Activated CD4-positive, alpha-beta T cell treated with anti-CD3 and anti-CD28 coated beads for 36 hours (primary cell): ENCODE measurements at regions not wholly inside any gene's neighbourhood (a gene's known extent, or its start where the extent isn't known, plus 50 kb on each side); places are given as distances from the start of the nearest gene placed in this dataset.

Experiments used
- ATAC-seq: fragments of 200-7000 bp; cut with Tn5 transposase; one replicate; pipeline ENCODE4 v1.10.0; 2021; ENCODE audit warnings: mild to moderate bottlenecking, moderate library complexity
- CTCF ChIA-PET: fragments of 350-600 bp; sonication (Branson Sonifier 250); formaldehyde crosslinking; loops from one replicate; lab custom pipeline; 2021; ENCODE audit warnings: antibody characterized with exemption; lab: Charles Lee
- POLR2A ChIA-PET: fragments of 350-600 bp; sonication (Branson Sonifier 250); formaldehyde crosslinking; loops from one replicate; lab custom pipeline; 2021; ENCODE audit warnings: antibody characterized with exemption, inconsistent platforms; lab: Charles Lee
- DNase-seq: peaks from one replicate; pipeline ENCODE4 v3.0.0-alpha.2; 2020
- H3K27ac Mint-ChIP-seq: one replicate; pipeline ENCODE4 v1.8.0; 2021; ENCODE audit warnings: mixed read lengths
- H3K27me3 Mint-ChIP-seq: one replicate; pipeline ENCODE4 v1.8.0; 2021; ENCODE audit warnings: mixed read lengths
- H3K36me3 Mint-ChIP-seq: one replicate; pipeline ENCODE4 v1.8.0; 2021; ENCODE audit warnings: low read depth, mixed read lengths
- H3K4me1 Mint-ChIP-seq: one replicate; pipeline ENCODE4 v1.8.0; 2021; ENCODE audit warnings: mixed read lengths
- H3K4me3 Mint-ChIP-seq: one replicate; pipeline ENCODE4 v1.8.0; 2021; ENCODE audit warnings: mild to moderate bottlenecking, moderate library complexity, mixed read lengths
- H3K9me3 Mint-ChIP-seq: one replicate; pipeline ENCODE4 v1.8.0; 2021; ENCODE audit warnings: low read depth, mixed read lengths
- intact Hi-C, 2 experiments: fragments of 100-400 bp; cut with DNase I in 1 of 2; cut with micrococcal nuclease in 1 of 2; formaldehyde crosslinking; loops; one replicate each; pipeline versions ENCODE4 v1.14.2 to v1.15.1; 2022 to 2024; cut with DNase I, micrococcal nuclease

DNA sequence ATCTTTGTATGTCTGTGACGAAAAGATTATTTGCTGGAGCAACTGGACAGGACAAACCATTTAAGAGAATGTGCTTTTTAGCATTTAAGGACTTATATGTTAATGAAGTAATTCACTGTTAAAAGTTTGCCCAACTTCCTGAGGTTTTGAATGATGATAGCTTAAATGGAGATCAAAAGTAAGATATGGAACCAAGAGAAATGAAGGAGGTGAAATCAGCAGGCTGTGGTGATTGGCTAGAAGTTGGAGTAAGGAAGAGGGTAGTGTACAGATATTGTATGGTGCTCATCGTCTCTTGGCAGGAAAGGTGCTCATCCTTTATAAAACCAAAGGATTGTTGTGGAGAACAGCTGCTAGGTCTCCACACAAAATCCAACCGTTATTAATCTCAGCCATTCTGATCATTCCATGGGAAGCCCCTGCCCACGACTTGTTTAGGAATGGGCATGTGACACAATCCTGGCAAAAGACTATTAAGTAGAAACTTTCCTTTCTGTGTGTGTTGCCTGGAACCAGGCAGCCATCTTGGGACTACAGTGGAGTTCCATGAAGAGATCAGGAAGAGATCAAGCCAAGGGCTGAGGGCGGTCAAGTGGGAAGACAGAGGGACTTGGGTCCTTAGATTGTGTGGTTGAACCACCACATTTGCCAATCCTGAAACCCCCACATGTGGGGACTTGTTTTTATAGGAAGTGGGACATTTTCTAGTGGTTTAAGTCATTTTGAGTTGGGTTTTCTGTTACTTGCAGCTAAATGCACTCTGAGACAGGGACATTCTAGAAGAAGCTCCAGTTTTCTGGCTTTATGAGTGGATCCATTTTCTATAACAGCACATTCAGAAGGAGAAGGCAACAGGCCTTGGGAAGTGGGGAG, 56.8 kb upstream of the CHST11 start:
- intact Hi-C loops, result no loop called here
- no peak for ATAC-seq
- Mint-ChIP-seq H3K36me3 (no peaks in the 10 kb centered on the region), H3K4me1 (no peaks in the 10 kb centered on the region), H3K27me3 (no peaks in the 10 kb centered on the region), H3K27ac (no peak overlapping the region), H3K4me3 (no peak overlapping the region), H3K9me3 (peaks cover 4% of the 10 kb centered on the region)
- no peak for DNase-seq
- ChIA-PET CTCF (interaction anchor here (0.6 to 1.5 kb wide), 2 partner anchors 26 to 526 kb away, joined by 3 read pairs; no protein-coding TSS in a partner anchor), POLR2A (no interaction called here)

- Mint-ChIP-seq H3K27me3 (no peaks in the 10 kb centered on the region), H3K36me3 (no peaks in the 10 kb centered on the region), H3K4me3 (no peak overlapping the region), H3K27ac (no peak overlapping the region), H3K9me3 (peaks cover 2% of the 10 kb centered on the region), H3K4me1 (no peaks in the 10 kb centered on the region)
- ChIA-PET POLR2A (no interaction called here), CTCF (interaction anchor here (1.1 kb wide), 1 partner anchor 21 kb away, joined by 3 read pairs; no protein-coding TSS in a partner anchor)
- no peak for ATAC-seq
- no peak for DNase-seq
- intact Hi-C loops, result no loop called here
Measured at GRCh38 chr12:104402630-104403029, 54.1 kb upstream of the CHST11 start.

DNA sequence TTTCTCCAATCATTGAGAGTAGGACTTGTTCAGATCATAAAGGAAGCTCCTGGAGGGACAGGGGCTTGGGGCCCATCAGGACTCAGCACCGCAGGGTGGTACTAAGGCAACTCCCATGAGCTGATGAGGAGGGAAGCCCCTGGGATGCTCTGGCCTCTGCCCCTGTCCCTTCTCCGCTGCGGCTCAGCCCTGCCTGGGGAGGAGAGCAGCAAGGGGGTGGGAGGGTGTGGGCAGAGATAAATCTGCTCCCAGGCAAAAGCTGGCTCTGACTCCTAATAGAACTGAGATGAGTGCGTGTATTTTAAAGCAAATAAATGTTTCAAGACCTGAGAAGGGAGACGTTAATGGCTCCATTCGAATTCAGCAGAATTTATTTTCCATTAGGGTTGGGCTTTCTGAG, 52.0 kb upstream of the CHST11 start:
- DNase-seq (no peak), ATAC-seq (no peak)
- Mint-ChIP-seq H3K27me3 (no peaks in the 10 kb centered on the region), H3K9me3 (peaks cover 2% of the 10 kb centered on the region), H3K4me3 (no peak overlapping the region), H3K36me3 (no peaks in the 10 kb centered on the region), H3K4me1 (no peaks in the 10 kb centered on the region), H3K27ac (no peak overlapping the region)
- CTCF ChIA-PET, result no interaction called here
- intact Hi-C loops, result no loop called here
- POLR2A ChIA-PET, result interaction anchor here (0.6 kb wide), 1 partner anchor 17 kb away, joined by 3 read pairs; no protein-coding TSS in a partner anchor

- intact Hi-C loops, result no loop called here
- ATAC-seq, result no peak
- Mint-ChIP-seq H3K36me3 (no peaks in the 10 kb centered on the region), H3K27ac (no peak overlapping the region), H3K4me3 (no peak overlapping the region), H3K27me3 (no peaks in the 10 kb centered on the region), H3K4me1 (no peaks in the 10 kb centered on the region), H3K9me3 (no peaks in the 10 kb centered on the region)
- ChIA-PET POLR2A (no interaction called here), CTCF (interaction anchor here (0.5 to 1.1 kb wide), 7 partner anchors 24 to 146 kb away, joined by 3 to 5 read pairs (median 3); no protein-coding TSS in a partner anchor)
- no peak for DNase-seq
Measured at GRCh38 chr12:104406164-104406563, 50.6 kb upstream of the CHST11 start.
